ENCODE measurements at regions not wholly inside any gene's neighbourhood (a gene's known extent, or its start where the extent isn't known, plus 50 kb on each side); places are given as distances from the start of the nearest gene placed in this dataset.

DNA sequence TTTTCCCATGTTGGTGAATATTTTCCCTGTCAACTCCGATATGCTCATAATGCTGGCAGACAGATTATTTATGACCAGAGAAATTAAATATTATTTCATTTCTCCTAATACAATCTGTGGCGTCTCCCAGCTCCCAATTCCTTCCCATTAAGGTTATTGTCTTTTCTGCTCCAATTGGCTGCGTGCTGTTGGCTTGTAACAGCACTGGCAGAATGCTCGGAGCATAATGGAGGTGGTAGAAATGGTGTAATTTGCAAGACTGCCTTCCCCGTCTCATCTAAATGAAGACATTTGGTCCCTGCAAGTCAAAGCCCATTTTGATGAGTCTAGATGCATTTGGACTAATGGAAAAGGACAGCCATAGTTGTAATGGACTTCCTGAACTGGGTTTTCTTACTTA is 601.7 kb downstream of the BRINP1 start:
- no peak for TF ChIP-seq REST (IDR thresholded peaks at IDR 0.05; ENCODE audit: borderline replicate concordance)
- Histone ChIP-seq H3K4me2 (ENCODE audit: low read length) (no peak overlapping the region), H3K36me3 (ENCODE audit: insufficient read depth, low read length) (no peaks in the 10 kb centered on the region), H3K9ac (ENCODE audit: low read length) (no peak overlapping the region), H3K9me2 (ENCODE audit: insufficient read depth, low read length) (no peaks in the 10 kb centered on the region), H3K27ac (ENCODE audit: low read length) (no peak overlapping the region), H4K20me1 (ENCODE audit: insufficient read depth) (no peaks in the 10 kb centered on the region), H3K4me3 (ENCODE audit: low read length) (no peak overlapping the region), H2AFZ (ENCODE audit: low read depth, low read length) (no peak overlapping the region), H3K9me3 (ENCODE audit: low read length) (no peaks in the 10 kb centered on the region), H3F3A (ENCODE audit: insufficient read depth, low read length, poor library complexity, severe bottlenecking) (no peaks in the 10 kb centered on the region), H3K27me3 (ENCODE audit: insufficient read depth, low read depth, low read length) (no peaks in the 10 kb centered on the region), H3K79me2 (replicated peaks; ENCODE audit: insufficient read depth, low read length) (no peaks in the 10 kb centered on the region)

DNA sequence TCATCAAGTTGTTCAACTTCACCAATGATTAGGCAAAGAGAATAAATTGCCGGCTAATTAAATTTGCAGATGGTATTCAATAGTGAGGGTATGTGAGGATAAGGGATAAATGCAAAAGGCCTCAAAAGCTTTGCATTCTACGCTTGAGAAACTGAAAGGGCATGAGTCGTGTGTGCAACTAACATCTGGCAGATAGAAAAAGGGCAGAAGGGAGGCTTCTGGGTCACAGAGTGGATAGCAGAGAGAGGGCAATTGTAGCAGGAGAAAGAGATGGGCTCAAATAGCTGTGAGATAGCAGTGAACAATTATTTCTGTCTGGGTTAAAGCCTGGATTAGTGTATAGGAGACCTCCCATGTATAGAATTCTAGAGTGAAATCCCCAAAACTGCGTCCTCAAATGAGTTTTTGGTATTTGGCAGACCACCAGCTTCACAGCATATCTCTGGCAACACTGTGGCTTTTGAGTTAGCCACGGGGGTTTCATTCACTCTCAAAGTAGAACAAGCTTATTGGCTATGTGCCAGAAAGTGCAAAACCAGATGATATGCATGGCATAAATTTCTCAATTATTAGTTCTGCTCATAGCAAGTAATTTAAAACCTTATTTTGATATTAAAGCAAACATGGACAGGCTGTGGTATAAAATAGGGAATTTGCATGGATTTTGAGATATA is 586.3 kb downstream of the BRINP1 start:
- Histone ChIP-seq H3K9ac (ENCODE audit: low read length) (no peak overlapping the region), H3K4me3 (ENCODE audit: low read length) (no peak overlapping the region), H3K79me2 (replicated peaks; ENCODE audit: insufficient read depth, low read length) (no peaks in the 10 kb centered on the region), H3K9me3 (ENCODE audit: low read length) (no peaks in the 10 kb centered on the region), H3K9me2 (ENCODE audit: insufficient read depth, low read length) (no peaks in the 10 kb centered on the region), H3K27me3 (ENCODE audit: insufficient read depth, low read depth, low read length) (no peaks in the 10 kb centered on the region), H3K4me2 (ENCODE audit: low read length) (no peak overlapping the region), H4K20me1 (ENCODE audit: insufficient read depth) (no peaks in the 10 kb centered on the region), H3K36me3 (ENCODE audit: insufficient read depth, low read length) (no peaks in the 10 kb centered on the region), H2AFZ (ENCODE audit: low read depth, low read length) (no peak overlapping the region), H3K27ac (ENCODE audit: low read length) (no peak overlapping the region), H3F3A (ENCODE audit: insufficient read depth, low read length, poor library complexity, severe bottlenecking) (no peaks in the 10 kb centered on the region)
- TF ChIP-seq MXI1 (conservative IDR thresholded peaks at IDR 0.05; ENCODE audit: poor library complexity, severe bottlenecking): no peak
- TF ChIP-seq, protein P1, sequence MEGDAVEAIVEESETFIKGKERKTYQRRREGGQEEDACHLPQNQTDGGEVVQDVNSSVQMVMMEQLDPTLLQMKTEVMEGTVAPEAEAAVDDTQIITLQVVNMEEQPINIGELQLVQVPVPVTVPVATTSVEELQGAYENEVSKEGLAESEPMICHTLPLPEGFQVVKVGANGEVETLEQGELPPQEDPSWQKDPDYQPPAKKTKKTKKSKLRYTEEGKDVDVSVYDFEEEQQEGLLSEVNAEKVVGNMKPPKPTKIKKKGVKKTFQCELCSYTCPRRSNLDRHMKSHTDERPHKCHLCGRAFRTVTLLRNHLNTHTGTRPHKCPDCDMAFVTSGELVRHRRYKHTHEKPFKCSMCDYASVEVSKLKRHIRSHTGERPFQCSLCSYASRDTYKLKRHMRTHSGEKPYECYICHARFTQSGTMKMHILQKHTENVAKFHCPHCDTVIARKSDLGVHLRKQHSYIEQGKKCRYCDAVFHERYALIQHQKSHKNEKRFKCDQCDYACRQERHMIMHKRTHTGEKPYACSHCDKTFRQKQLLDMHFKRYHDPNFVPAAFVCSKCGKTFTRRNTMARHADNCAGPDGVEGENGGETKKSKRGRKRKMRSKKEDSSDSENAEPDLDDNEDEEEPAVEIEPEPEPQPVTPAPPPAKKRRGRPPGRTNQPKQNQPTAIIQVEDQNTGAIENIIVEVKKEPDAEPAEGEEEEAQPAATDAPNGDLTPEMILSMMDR (IDR thresholded peaks at IDR 0.05; ENCODE audit: poor library complexity, severe bottlenecking): no peak

GRCh38 chr9:118784033-118784432 is 585.2 kb downstream of the BRINP1 start:
- H3K27me3 ChIP-seq (ENCODE audit: insufficient read depth, low read depth, low read length): no peaks in the 10 kb centered on the region
- H2AFZ ChIP-seq (ENCODE audit: low read depth, low read length): no peak overlapping the region
- no peak overlapping the region for H3K4me3 ChIP-seq (ENCODE audit: low read length)
- H3K79me2 ChIP-seq (replicated peaks; ENCODE audit: insufficient read depth, low read length): no peaks in the 10 kb centered on the region
- no peaks in the 10 kb centered on the region for H3F3A ChIP-seq (ENCODE audit: insufficient read depth, low read length, poor library complexity, severe bottlenecking)
- H4K20me1 ChIP-seq (ENCODE audit: insufficient read depth): no peaks in the 10 kb centered on the region
- H3K4me2 ChIP-seq (ENCODE audit: low read length): no peak overlapping the region
- no peak for TF ChIP-seq REST (IDR thresholded peaks at IDR 0.05; ENCODE audit: borderline replicate concordance)
- no peak for TF ChIP-seq SMC3 (conservative IDR thresholded peaks at IDR 0.05; ENCODE audit: poor library complexity)
- no peak for TF ChIP-seq POLR2AphosphoS5 (IDR thresholded peaks at IDR 0.05)
- TF ChIP-seq MXI1 (conservative IDR thresholded peaks at IDR 0.05; ENCODE audit: poor library complexity, severe bottlenecking): no peak
- no peak for TF ChIP-seq TAF1 (IDR thresholded peaks at IDR 0.05; ENCODE audit: low read depth)
- no peak for TF ChIP-seq EP300 (conservative IDR thresholded peaks at IDR 0.05; ENCODE audit: poor library complexity, severe bottlenecking)
- TF ChIP-seq, protein P1 (IDR thresholded peaks at IDR 0.05; ENCODE audit: poor library complexity, severe bottlenecking): no peak
- TF ChIP-seq EZH2 (IDR thresholded peaks at IDR 0.05; ENCODE audit: borderline replicate concordance, insufficient read depth, low read length, poor library complexity, severe bottlenecking): no peak
- no peak for TF ChIP-seq RAD21 (conservative IDR thresholded peaks at IDR 0.05)
- no peaks in the 10 kb centered on the region for H3K9me3 ChIP-seq (ENCODE audit: low read length)
- no peak overlapping the region for H3K9ac ChIP-seq (ENCODE audit: low read length)
- H3K27ac ChIP-seq (ENCODE audit: low read length): no peak overlapping the region
- H3K36me3 ChIP-seq (ENCODE audit: insufficient read depth, low read length): no peaks in the 10 kb centered on the region
- no peaks in the 10 kb centered on the region for H3K9me2 ChIP-seq (ENCODE audit: insufficient read depth, low read length)

Measured in neural cell (in vitro differentiated cells).